OCI-LY1 (cell line): ENCODE measurements at regions not wholly inside any gene's neighbourhood (a gene's known extent, or its start where the extent isn't known, plus 50 kb on each side); places are given as distances from the start of the nearest gene placed in this dataset.
"Not testable (repeated sequence)": the region's sequence is repeated elsewhere in the genome, so short reads cannot be mapped to it uniquely, and the experiment has no call there.

Experiments
- H2AFZ ChIP-seq: fragments of 200-600 bp; sonication (generic), shearing (Covaris generic); 2 replicates; pipeline ENCODE4 v1.6.0; 2014; ENCODE audit warnings: antibody characterized with exemption, mild to moderate bottlenecking, low read length
- H3F3A ChIP-seq: fragments of 200-600 bp; sonication (generic), shearing (Covaris generic); 2 replicates; pipeline ENCODE4 v1.6.0; 2014; ENCODE audit warnings: mild to moderate bottlenecking, antibody characterized with exemption, low read length, moderate library complexity; ENCODE audit not compliant: insufficient read depth
- H3K27ac ChIP-seq: fragments of 200-600 bp; sonication (generic); 2 replicates; pipeline ENCODE4 v1.5.1; 2014; ENCODE audit warnings: low read length, mixed run types, mild to moderate bottlenecking, low read depth; ENCODE audit not compliant: poor library complexity, severe bottlenecking
- H3K27me3 ChIP-seq: fragments of 200-600 bp; sonication (generic); 2 replicates; pipeline ENCODE4 v1.6.0; 2014; ENCODE audit warnings: antibody characterized with exemption, mild to moderate bottlenecking, low read length, moderate library complexity; ENCODE audit not compliant: insufficient read depth
- H3K36me3 ChIP-seq: fragments of 200-600 bp; sonication (generic); 2 replicates; pipeline ENCODE4 v1.6.1; 2014; ENCODE audit warnings: mild to moderate bottlenecking, antibody characterized with exemption, low read length, moderate library complexity, mixed read lengths; ENCODE audit not compliant: insufficient read depth
- H3K4me1 ChIP-seq: fragments of 200-600 bp; sonication (generic); 2 replicates; pipeline ENCODE4 v1.5.1; 2014; ENCODE audit warnings: mild to moderate bottlenecking, low read length, moderate library complexity; ENCODE audit not compliant: insufficient read depth, severe bottlenecking
- H3K4me2 ChIP-seq: fragments of 200-600 bp; sonication (generic), shearing (Covaris generic); 2 replicates; pipeline ENCODE4 v1.6.1; 2014; ENCODE audit warnings: low read length
- H3K4me3 ChIP-seq: fragments of 200-600 bp; sonication (generic); 2 replicates; pipeline ENCODE4 v1.5.1; 2014; ENCODE audit warnings: low read length, low read depth, mild to moderate bottlenecking, mixed read lengths; ENCODE audit not compliant: poor library complexity, severe bottlenecking
- H3K79me2 ChIP-seq: fragments of 200-600 bp; shearing (Covaris generic); 2 replicates; pipeline ENCODE4 v1.6.1; 2016; ENCODE audit warnings: mixed run types, low read length, mixed read lengths; ENCODE audit not compliant: insufficient read depth
- H3K9ac ChIP-seq: fragments of 200-600 bp; sonication (generic), shearing (Covaris generic); 2 replicates; pipeline ENCODE4 v1.6.1; 2014; ENCODE audit warnings: mild to moderate bottlenecking, low read length, mixed read lengths
- H3K9me2 ChIP-seq: fragments of 200-600 bp; sonication (generic), shearing (Covaris generic); 2 replicates; pipeline ENCODE4 v1.6.1; 2014; ENCODE audit warnings: low read depth, mild to moderate bottlenecking, low read length, mixed read lengths
- H3K9me3 ChIP-seq: fragments of 200-600 bp; shearing (Covaris generic); 2 replicates; pipeline ENCODE4 v1.6.1; 2014; ENCODE audit warnings: low read length, mixed read lengths
- H4K20me1 ChIP-seq: fragments of 200-600 bp; sonication (generic), shearing (Covaris generic); 2 replicates; pipeline ENCODE4 v1.6.0; 2016; ENCODE audit warnings: mild to moderate bottlenecking, low read length; ENCODE audit not compliant: insufficient read depth
- CTCF ChIP-seq: fragments of 200-600 bp; sonication (generic), shearing (Covaris generic); IDR thresholded peaks from 2 replicates; pipeline ENCODE4 v1.5.1; 2017; ENCODE audit warnings: mild to moderate bottlenecking, antibody characterized with exemption, low read length, moderate library complexity, mixed read lengths
- EZH2 ChIP-seq: fragments of 200-600 bp; sonication (generic), shearing (Covaris generic); IDR thresholded peaks from 2 replicates; pipeline ENCODE4 v1.8.0; 2017; ENCODE audit warnings: borderline replicate concordance, mixed run types, mild to moderate bottlenecking, antibody characterized with exemption, low read length, moderate library complexity, mixed read lengths

- no peak overlapping the region for H2AFZ ChIP-seq
- no peak for TF ChIP-seq EZH2
- no peak for TF ChIP-seq CTCF
- H3K36me3 ChIP-seq: no peaks in the 10 kb centered on the region
- H3K79me2 ChIP-seq: no peaks in the 10 kb centered on the region
- no peaks in the 10 kb centered on the region for H3K4me1 ChIP-seq
- no peak overlapping the region for H3K4me2 ChIP-seq
- no peak overlapping the region for H3K9ac ChIP-seq
- no peaks in the 10 kb centered on the region for H3F3A ChIP-seq
- H3K27ac ChIP-seq: no peak overlapping the region
- H3K4me3 ChIP-seq: no peak overlapping the region
- no peaks in the 10 kb centered on the region for H3K9me3 ChIP-seq
- H4K20me1 ChIP-seq: no peaks in the 10 kb centered on the region
- H3K27me3 ChIP-seq: no peaks in the 10 kb centered on the region
- H3K9me2 ChIP-seq: no peaks in the 10 kb centered on the region
These were observed 78.7 kb upstream of the RGPD5 start for GRCh38 chr2:109715313-109715805.

- not testable (repeated sequence) for H3K9me2 ChIP-seq, H3F3A ChIP-seq, H2AFZ ChIP-seq, H3K79me2 ChIP-seq, H3K9me3 ChIP-seq, H3K4me2 ChIP-seq, H3K4me1 ChIP-seq, H3K27me3 ChIP-seq, H3K27ac ChIP-seq, H3K36me3 ChIP-seq, H3K4me3 ChIP-seq, H3K9ac ChIP-seq, H4K20me1 ChIP-seq
These were observed 77.5 kb upstream of the RGPD5 start for GRCh38 chr2:109716596-109716995.

- no peak overlapping the region for H3K9ac ChIP-seq
- no peaks in the 10 kb centered on the region for H3K27me3 ChIP-seq
- no peaks in the 10 kb centered on the region for H3F3A ChIP-seq
- no peaks in the 10 kb centered on the region for H3K9me2 ChIP-seq
- no peak overlapping the region for H2AFZ ChIP-seq
- H3K79me2 ChIP-seq: no peaks in the 10 kb centered on the region
- no peaks in the 10 kb centered on the region for H3K4me1 ChIP-seq
- no peaks in the 10 kb centered on the region for H4K20me1 ChIP-seq
- H3K36me3 ChIP-seq: no peaks in the 10 kb centered on the region
- no peak overlapping the region for H3K27ac ChIP-seq
- TF ChIP-seq CTCF (no peak), EZH2 (no peak)
- no peak overlapping the region for H3K4me2 ChIP-seq
- no peak overlapping the region for H3K4me3 ChIP-seq
- no peaks in the 10 kb centered on the region for H3K9me3 ChIP-seq
These were observed 76.0 kb upstream of the RGPD5 start for GRCh38 chr2:109718139-109718538.

- Histone ChIP-seq H3K27ac (no peak overlapping the region), H3K4me1 (no peaks in the 10 kb centered on the region), H3K36me3 (no peaks in the 10 kb centered on the region), H3K4me2 (no peak overlapping the region), H3K27me3 (no peaks in the 10 kb centered on the region), H3K79me2 (no peaks in the 10 kb centered on the region), H3K9me3 (no peaks in the 10 kb centered on the region), H4K20me1 (no peaks in the 10 kb centered on the region), H3K9me2 (no peaks in the 10 kb centered on the region), H3K4me3 (no peak overlapping the region), H3F3A (no peaks in the 10 kb centered on the region), H2AFZ (no peak overlapping the region), H3K9ac (no peak overlapping the region)
- no peak for TF ChIP-seq CTCF
- TF ChIP-seq EZH2: no peak
These were observed 74.2 kb upstream of the RGPD5 start for GRCh38 chr2:109719871-109720270.
